Occipital lobe (tissue), 1 donor: ENCODE measurements at regions not wholly inside any gene's neighbourhood (a gene's known extent, or its start where the extent isn't known, plus 50 kb on each side); places are given as distances from the start of the nearest gene placed in this dataset.

Experiments
- DNase-seq: peaks from one replicate; lab custom pipeline; 2025; lab: John Stamatoyannopoulos, UW

DNA sequence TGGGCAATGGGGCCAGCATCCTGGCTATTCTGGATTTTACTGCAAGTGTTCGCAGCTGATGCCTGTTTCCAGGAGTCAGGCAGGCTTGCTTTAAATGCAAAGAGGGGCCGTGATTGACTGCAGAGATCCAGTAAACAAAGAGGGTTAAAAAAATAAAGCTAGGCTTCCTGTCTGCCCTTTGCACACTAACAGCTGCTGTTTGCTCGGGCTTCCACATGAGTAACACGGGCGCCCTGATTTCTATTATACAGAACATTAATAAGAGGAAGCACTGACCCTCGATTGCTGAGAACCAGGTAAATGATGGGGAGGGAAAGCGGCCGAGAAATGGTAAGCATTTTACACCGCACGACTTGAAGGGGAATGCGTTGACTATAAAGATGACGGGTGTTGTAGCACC lies 254.2 kb upstream of the ZNF507 start:
- no peak for DNase-seq

DNA sequence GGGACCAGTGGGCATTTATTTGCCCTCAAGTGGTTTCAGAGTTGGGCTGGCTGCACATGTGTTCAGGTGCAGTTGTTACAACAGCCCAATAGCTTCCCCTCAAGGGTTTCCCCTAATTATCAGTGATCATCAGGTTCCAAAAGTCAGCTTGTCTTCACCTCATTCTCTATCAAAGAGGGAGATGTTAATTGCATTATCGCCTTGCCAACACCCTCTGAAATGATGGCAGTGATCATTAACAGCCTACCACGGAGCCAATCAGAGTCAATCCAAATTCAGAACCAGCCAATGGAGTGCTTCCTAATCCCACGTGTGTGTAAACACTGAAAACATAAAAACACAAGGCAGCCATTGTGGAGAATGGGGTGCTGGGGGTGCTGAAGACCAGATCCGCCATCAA lies 248.4 kb upstream of the ZNF507 start:
- DNase-seq: no peak

DNA sequence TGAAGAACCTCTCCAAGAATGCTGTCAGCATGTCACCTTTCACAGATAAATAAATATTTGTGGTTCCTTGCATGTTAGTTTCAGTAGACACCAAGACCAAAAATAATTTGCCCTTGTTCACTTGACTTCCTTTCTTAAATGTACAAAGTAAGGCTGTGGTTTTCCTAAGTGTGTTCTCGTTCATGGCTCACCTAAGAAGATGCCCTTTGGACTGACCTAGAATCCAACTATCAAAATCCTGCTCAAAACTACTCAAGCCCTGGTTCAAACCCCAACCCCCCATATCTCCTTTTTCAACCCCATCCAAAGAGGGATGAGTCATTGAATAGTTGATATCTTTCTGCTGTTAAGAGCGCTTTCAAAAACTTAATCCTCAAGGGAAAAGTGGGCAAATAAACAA lies 247.8 kb upstream of the ZNF507 start:
- no peak for DNase-seq

GRCh38 chr19:32098968-32099367 lies 246.4 kb upstream of the ZNF507 start:
- no peak for DNase-seq

DNA sequence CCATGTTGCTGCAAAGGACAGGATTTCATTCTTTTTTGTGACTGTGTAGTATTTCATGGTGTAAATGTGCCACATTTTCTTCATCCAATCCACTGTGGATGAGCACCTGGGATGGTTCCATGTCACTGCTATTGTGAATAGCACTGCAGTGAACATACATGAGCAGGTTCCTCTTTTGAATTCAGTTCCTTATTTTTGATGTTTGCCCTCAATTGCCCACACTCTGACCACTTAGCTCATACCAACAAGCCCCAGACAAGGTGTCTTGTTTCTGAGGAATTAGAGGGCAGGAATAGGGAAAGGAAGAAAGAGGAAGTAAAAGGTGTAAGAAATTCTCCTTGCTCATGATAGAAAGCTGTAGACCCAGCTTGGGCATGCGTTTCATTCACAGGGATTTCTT lies 244.2 kb upstream of the ZNF507 start:
- DNase-seq: no peak

GRCh38 chr19:32103541-32103940 lies 241.9 kb upstream of the ZNF507 start:
- no peak for DNase-seq

DNA sequence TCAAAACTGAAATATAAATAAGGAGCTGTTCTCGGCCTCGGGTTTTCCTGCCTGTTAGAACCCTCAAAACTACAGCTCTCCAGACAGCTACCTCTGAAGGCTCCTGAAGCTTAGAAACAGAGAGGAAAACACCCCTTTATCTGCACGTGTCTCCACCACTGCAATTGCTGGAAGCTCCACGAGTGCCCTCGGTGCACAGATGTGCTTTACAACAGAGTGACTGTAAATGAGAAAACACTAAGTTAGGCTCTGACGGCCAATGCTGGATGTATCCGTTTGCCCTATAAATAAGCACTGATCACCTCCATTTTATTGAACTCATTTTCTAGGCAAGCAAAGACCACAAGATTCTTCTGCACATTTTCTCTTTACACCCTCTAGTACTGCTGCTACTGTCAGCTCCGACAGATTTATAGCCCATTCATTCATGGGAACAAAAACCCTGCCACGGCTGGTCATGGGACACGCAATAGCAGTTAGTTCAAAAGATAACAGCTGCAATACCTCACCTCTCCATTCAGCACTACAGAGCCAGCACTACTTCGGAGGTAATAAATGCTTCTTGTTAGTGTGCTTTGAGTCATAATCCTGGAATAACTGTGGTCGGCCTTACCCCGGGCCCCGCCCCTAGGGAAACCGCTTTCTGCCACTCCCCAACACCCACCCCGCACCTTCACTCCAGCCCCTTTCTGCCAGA lies 241.1 kb upstream of the ZNF507 start:
- DNase-seq: no peak

- no peak for DNase-seq
These were observed 240.6 kb upstream of the ZNF507 start for GRCh38 chr19:32104850-32105235.

DNA sequence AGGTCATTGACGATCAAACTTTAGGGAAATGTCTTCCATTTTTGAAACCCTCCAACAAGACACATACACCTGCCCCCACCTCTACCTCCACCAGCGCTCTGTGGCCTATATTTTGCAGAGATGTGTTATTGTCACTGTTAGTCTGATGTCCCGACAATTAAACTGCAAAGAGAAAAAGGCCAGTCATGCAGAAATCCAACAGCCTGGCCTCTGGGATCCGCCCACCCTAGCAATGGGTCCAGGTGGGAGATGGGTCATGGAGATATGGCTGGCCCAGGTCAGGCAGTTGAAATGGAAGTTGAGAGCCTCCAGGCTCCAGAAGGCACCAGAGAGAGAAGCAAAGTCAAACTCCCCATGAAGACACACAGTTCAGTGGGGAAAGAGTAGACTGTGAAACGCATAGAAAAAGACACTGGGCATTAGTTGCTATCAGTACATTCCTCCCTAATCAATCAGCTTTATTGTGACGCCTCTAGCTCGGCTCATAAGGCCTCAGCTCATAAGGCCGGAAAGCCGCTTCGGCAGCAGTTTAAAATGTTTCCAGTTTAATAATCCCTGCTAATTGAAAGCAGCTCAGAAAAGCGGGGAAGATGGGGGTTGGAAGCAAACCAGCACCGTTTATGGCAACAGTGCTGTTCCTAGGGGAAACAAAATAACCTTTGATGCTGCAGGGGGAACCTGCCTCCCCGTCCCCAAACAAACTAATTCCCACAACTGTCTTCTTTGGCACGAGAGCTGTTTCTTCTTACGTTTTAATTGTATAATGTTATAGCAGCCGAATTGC lies 239.7 kb upstream of the ZNF507 start:
- DNase-seq: no peak

DNA sequence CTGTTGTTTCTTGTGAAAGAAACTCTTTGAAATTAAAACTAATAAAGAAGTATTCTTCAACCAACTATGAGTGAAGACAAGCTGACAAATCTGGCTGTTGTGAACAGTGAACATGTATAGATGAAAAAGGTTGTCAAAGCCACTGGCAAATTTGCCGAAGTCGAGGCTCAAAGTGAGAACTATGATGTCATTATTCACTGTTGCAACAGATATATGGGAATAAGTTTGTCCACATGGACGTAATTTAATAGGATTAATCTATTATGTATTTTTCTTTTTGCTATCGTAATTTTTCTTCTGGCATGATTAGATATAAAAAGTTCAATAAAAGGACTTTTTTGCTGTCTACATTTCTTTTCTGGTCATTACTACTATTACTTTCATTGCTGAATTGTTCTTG lies 223.2 kb upstream of the ZNF507 start:
- no peak for DNase-seq

DNA sequence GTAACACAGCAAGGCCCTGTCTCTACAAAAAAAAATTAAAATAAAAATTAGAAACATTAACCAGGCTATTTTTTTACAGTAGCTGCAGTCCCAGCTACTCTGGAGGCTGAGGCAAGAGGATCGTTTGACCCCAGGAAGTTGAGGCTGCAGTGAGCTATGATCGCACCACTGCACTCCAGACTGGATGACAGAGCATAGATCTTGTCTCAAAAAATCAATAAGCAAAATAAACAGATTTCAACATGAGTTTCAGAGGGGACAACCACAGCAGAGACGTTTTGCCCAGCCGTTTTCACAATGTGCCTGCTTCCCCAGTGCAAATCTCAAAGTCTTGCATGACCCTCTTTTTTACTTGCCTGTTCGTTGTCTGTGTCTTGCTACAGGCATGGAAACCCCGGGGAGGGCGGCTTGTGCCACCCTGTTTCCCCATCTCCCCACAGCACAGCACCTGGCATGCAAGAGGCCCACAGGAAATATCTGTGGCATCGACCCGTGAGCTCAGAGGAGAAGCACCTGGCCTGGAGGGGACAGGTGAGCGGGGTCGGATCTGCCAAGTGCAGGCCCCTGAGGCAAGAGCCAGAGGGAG lies 222.0 kb upstream of the ZNF507 start:
- no peak for DNase-seq

GRCh38 chr19:32124585-32124984 lies 220.8 kb upstream of the ZNF507 start:
- no peak for DNase-seq

- DNase-seq: peak; percentile 22
These were observed 216.3 kb upstream of the ZNF507 start for GRCh38 chr19:32129141-32129540.

GRCh38 chr19:32130332-32130731 lies 215.1 kb upstream of the ZNF507 start:
- DNase-seq: no peak

DNA sequence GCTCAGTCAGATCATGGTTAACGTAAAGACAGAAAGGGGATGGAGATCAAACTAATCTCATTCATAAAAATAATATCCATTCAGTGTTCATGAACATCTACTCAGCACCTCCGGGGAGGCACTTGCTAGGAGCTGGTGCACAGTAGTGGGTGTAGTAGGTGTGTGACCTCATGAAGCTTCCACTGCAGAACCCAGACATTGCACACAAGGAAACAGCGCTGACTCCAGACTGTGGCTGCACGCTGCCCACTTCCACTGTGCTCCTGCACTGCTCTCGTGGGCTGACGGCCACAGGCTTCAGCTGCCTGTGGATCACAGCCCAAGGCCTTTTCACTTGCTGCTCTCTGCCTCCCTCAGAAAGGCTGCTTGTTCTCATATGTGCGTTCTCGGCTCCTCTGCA lies 214.4 kb upstream of the ZNF507 start:
- no peak for DNase-seq

DNA sequence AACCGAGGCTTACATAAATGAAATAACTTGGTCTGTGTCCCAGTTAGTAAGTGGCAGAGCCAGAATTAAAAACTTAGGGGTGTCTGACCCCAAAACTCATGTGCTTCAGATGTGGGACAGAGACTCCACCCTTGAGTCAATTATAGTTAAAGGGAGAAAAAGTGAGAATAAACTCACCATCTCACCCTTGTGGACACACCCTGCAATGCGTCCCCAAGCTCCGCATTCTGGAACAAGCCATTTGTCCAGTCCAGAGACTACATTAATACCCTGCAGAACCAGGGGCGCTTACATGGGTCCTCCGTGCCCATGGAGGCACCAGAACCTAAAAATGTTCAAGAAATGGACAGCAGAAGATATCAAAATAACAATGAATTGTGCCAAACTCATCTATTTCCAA lies 207.0 kb upstream of the ZNF507 start:
- no peak for DNase-seq

DNA sequence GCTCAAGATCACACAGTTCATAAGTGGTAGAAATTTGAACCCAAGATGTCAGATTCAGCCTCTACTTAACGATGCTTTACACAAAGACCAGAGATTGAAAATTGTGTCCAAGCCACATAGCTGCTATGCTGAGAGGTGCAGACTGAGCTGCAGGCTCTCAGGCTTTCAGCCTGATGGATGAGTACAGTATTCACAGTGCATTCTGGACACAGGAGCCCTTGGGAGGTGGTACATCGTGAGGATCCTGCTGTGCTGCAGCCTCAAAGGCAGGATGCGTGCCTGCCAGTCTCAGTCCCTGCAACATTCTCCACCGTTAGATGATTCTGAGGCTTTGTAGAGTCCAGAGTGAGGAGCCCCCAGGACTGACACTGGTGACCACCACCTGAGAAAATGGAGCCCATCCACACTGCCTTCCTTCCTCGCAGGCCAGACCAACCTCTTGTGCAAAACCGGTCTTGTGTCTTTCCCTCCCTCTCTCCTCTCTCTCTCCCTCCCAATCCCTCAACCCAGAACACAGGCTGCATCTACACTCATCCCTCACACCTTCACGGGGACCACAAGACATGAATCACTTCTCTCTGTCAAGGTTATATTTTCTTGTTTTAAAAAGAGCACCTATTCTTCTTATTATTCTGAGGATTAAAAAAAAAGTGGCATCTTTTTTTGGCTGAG lies 203.4 kb upstream of the ZNF507 start:
- DNase-seq: no peak

DNA sequence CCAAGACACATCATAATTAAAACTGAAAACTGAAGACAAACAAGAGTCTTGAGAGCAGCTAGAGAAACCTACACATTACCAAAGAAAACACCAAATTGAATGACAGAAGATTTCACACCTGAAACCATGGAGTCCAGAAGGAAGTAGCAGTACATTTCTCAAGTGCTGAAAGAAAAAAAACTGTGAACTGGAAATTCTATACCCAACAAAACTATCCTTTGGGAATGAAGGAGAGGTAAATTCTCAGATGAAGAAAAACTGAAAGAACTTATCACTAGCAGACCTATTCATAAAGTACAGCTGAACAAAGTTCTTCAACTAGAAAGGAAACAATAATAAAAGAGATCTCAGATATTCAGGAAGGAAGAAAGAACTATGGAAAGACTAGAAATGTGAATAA lies 198.7 kb upstream of the ZNF507 start:
- no peak for DNase-seq

GRCh38 chr19:32150605-32151004 lies 194.8 kb upstream of the ZNF507 start:
- DNase-seq: no peak

DNA sequence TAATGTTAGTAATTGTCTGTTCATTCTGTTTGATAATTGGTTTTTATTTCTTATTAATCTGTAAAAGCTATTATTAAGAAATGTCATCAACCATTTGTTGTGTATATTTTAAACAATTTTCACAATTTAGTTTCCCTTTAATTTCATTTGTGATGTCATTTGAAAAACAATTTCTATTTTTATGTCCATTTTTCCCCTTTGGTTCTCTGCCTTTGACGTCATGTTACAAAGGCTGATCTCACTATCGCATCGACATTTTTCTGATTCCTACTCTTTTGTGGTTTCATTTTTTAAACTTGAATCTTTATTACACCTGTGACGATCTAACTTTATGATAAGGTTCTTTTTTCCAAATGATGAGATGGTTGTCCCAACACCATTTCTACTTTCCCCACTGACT lies 191.0 kb upstream of the ZNF507 start:
- DNase-seq: no peak

DNA sequence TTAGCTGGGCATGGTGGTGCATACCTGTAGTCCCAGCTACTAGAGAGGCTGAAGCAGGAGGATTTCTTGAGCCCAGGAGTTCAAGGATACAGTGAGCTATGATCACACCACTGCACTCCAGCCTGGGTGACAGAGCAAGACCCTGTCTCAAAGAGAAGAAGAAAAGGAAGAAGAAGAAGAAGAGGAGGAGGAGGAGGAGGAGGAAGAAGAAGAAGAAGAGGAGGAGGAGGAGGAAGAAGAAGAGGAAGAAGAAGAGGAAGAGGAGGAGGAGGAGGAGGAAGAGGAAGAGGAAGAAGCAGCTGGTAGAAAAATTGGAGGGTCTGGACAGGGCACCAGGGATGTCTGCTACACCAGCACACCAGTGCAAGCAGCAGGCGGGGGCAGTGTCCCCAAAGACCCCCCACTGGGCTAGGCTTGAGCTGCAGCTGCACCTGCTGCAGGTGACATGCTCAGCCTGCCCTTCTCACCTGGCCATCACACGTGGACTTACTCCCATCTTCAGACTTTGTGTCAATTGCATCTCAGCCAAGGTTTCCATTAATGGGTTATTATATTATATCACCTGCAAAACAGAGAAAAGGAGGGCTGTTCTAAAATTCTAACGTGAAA lies 180.9 kb upstream of the ZNF507 start:
- no peak for DNase-seq

DNA sequence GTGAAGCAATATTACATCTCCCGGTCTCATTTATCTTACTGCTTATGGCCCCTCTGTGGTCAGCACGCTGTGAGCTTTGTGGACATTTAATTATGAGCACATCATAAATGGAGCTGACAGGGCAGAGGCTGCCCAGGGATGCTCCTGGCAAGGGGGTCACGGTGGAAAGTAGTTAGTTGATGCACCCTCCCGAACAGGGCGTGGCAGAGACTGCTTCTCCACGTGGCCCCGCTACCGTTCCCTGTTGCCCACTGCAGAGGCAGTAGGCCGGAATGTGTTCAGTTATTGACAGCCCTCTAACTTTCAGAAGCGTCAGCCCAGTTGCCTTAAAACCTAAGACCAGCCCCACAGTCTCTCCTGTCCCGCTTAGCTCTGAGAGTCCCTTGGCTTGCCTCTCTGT lies 180.3 kb upstream of the ZNF507 start:
- DNase-seq: no peak
